Kidney capillary endothelial cell (primary cell): ENCODE measurements at regions not wholly inside any gene's neighbourhood (a gene's known extent, or its start where the extent isn't known, plus 50 kb on each side); places are given as distances from the start of the nearest gene placed in this dataset.

Experiments
- DNase-seq: peaks from one replicate; pipeline ENCODE4 v3.0.0-alpha.2; 2018; ENCODE audit warnings: low spot score

DNA sequence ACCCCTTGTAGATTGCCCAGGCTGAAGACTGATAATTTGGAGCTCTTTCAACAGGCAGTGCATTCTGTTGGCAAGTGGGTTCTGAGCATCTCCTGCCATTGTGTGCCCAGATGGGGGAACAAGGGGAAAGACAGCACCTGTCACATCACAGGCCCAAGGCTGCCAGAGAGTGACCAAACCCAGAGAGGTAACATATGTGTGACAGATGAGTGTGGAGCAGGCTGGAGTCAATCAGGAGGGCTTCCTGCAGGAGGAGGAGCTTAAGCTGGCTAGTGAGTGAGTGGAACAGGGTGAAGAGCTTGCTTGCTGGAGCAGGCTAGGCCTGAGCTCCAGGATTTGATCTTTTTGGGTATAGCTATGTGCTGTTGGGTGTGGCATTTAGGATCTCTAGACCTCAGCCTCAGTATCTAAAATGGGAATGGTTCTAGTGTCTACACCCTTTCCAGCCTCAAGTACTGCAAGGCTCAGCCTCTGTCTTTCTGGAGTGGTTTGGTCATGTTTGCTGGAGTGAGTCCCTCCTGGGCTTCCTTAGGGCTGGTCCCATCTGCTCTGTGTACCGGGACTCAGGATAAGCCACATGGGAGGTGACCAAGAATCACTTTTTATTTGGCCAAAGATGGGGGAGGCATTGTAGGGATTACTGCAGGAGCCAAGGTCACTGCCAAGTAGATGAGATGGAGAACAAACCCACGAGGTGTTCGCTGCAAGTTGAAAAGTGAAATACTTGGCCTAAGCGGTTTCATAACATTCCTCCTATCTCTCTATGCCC lies 152.4 kb upstream of the TSHZ3 start:
- no peak for DNase-seq

GRCh38 chr19:31502536-31503170 lies 153.4 kb upstream of the TSHZ3 start:
- DNase-seq: no peak

DNA sequence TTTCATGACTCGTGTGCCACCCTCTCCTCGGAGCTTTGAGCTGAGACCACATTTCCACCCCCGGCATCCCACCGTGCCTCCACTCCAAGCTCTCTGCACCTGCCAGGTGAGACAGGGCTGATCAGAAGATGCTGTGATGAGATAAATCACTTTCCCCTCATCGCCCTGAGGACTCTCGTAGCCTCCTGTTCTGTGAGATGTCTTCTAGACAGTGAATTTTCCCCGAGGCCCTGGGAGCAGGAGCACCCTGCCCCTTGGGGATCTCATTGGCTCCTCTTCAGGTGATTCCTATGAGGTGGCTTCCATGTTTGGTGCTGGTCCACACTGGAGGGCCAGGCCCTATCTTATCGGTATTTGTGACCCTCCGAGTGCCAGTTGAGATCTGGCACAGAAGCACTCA lies 154.0 kb upstream of the TSHZ3 start:
- DNase-seq: no peak

GRCh38 chr19:31504221-31504620 lies 155.0 kb upstream of the TSHZ3 start:
- no peak for DNase-seq

- DNase-seq: no peak
Measured at GRCh38 chr19:31505596-31505910, 156.3 kb upstream of the TSHZ3 start.

- no peak for DNase-seq
Measured at GRCh38 chr19:31506102-31506501, 156.9 kb upstream of the TSHZ3 start.

- no peak for DNase-seq
Measured at GRCh38 chr19:31510635-31511034, 161.4 kb upstream of the TSHZ3 start.

DNA sequence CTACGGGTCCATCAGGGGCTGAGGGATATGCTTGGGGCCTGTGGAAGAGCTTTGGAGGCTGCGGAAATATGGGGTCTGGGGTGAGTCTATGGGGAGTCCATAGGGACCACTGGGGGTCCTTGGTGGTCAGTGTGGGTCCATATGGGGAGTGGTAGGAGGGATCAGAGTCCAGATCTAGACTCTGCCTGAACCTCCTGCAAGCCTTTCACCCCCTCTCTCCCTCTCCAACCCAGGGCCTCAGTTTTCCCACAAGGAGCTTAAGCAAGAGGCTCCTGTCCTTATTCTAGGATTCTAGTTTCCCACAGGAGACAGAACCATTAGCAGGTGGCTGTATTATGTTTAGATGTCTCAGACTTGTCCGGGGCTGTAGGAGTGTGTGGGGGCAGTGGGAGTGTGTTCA lies 161.9 kb upstream of the TSHZ3 start:
- no peak for DNase-seq

GRCh38 chr19:31511696-31512095 lies 162.5 kb upstream of the TSHZ3 start:
- no peak for DNase-seq

DNA sequence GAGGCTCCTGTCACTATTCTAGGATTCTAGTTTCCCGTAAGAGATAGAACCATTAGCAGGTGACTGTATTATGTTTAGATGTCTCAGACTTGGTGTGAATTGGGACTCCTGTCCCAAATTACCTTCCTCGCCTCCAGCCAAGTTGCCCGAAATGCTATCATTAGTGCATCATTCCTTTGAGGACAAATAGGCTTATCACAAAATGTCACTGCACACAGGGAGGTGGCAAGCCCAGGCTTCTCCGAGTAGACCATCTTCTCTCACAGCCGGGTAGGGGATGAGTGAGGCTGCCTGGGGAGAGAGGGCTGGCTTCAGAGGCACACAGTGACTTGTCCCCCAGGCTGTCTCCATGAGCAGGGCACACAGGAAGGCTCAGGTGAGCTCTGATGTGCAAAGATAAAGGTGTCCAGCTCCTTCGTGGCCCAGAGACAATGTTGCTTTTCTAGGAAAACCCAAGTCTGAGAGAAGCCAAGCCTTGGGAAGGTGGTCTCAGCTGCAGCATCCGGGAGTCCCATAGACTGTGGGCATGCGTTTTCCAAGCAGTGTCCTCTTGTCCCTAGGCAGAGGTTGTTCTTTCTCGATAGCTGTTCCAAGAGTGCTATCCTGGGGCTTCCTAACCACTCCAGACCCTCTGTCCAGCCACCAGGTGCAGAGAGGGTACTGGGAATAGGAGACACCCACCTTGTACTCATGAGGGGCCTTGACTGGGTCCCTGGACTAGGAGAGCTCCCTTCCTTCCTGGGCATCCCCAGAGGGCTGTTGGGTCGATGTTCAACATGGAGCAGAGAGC lies 163.1 kb upstream of the TSHZ3 start:
- no peak for DNase-seq

GRCh38 chr19:31513841-31514240 lies 164.6 kb upstream of the TSHZ3 start:
- DNase-seq: no peak

DNA sequence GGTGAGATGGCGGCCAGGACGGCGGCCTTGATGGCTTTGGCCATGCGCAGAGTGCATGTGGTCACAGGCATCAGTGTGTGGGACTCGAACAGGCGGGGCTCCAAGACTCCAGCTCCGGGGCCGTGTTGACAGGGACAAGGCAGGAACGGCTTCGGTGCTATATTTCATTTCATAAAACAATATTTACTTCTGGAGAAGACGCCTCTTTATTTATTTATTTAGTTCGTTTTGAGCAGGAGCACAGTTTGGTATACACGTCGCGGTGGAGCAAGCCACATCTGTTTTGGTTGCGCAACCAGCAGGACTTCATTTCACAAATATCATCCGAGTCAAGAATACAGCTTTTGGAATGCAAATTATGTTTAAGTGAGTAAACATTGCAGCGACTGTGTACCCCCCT lies 166.7 kb upstream of the TSHZ3 start:
- no peak for DNase-seq

DNA sequence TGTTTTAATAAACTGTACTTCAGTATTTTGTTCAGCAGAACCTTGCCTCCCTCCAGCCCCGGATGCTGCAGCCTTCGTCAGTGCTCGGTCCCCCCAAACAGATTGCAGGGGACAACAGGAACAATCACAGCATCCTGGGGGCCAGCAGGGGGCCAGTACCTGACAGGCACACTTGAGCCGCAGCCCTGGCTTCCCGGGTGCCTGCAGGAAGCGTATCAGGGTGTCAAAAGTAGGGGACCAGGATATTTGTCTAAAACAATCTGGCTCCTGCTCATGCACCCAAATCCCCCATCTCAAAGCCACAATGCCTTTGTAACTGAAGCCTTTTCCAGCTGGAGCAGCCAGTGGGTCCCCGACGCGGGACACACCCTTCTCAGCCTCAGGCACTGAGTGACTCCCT lies 167.5 kb upstream of the TSHZ3 start:
- no peak for DNase-seq

GRCh38 chr19:31517224-31518180 lies 168.3 kb upstream of the TSHZ3 start:
- no peak for DNase-seq

DNA sequence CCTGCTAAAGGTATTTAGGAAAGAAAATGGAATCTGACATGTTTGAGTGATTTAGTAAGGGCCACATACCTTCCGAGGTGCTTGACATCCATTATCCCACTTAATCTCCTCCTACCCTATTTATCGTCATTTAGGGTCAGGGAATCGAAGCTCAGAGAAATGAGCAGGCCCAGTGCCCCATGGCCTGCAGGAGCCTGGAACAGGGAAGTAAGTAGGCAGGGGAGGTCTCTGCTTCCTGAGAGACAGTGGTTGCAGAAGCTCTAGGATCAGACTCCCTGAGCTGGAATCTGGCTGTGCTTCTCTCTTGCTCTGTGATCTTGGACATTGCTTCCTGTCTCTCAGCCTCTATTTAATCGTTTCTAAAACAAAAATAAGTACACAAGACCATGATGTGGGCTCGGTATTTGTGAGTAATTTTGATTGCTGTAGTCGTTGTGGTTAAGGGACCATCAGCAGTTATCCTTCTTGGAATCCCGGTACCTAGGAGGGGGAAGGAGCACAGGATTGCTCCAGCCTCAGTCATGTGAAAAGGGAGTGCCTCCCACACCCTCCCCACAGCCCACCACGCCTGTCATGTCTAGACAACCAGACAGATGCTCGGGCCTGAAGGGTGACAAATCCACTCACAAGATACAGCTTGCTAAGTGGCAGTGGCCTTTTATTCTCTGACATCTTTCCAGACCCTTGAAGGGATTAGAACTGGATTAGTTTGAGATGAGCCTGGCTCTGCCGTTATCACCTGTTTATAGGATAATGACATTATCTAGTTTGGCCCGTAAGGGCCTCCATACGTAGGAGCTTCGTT lies 169.2 kb upstream of the TSHZ3 start:
- no peak for DNase-seq

DNA sequence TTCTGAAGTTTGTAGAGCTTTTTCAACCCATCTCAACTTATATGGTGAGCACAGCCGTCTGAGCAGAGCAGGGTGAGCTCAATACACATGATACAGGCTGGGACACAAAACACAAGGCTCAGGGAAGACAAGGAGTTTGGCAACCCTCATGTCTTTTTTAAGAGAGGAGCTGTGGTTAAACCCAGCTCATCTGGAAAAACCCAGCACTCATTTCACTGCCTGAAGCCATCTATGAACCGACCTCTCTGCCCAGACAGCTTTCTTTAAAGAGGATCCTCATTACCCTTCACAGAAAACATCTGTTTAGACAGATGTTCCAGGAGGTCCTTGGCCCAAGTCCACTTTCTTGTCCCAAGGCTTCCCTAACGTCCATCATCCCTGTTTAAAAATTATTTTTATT lies 170.0 kb upstream of the TSHZ3 start:
- DNase-seq: no peak

DNA sequence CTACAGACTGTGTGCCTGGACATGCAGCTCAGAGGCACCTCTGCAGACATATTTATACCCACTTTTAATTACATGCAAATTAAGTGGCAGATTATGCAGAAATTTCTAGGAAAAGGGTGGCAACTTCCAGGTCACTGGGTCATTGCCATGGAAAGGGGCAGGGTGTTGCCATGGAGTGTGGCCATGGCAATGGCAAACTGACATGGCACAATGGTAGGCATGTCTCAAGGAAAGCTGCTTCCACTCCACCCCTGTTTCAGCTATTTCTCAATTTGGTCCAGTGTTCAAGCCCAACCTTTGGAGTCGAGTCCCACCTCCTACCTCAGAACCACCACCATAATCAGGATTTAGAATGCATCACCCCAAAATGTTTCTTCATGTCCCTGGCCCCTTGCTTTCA lies 170.7 kb upstream of the TSHZ3 start:
- no peak for DNase-seq

DNA sequence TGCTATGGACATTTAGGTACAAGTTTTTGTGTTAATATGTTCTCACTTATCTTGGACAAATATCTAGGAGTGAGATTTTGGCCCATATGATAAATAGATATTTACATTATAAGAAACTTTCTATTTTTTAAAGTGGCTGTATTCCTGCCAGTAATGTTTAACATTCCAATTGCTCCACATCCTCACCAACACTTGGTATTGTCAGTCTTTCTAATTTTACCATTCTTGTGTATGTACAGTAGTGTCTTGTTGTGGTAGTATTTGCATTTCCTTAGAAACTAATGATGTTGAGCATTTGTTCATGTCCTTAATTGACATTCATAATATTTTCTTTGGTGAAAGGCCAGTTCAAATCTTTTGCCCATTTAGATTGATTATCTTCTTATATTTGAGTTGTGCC lies 171.4 kb upstream of the TSHZ3 start:
- no peak for DNase-seq

DNA sequence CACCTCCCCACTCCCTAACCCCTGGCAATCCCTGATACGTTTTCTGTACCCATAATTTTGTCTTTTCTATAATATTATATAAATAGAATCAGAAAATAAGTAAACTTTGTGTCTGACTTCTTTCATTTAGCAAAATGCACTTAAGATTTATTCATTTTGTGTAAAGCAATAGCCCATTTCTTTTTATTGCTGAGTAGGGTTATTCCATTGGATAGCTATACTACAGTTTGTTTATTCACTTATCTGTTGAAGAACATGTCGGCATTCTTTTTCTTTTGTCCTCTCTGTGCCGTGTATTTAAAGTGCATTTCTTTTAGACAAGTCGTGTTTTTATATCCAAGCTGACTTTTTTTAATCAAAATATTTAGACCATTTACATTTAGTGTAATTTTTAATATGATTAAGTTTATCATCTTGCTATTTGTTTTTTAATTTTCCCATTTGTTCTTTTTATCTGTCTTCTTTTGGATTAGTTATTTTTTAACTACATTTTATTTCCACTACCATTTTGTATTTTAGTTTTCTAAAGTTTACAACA lies 176.4 kb upstream of the TSHZ3 start:
- no peak for DNase-seq

DNA sequence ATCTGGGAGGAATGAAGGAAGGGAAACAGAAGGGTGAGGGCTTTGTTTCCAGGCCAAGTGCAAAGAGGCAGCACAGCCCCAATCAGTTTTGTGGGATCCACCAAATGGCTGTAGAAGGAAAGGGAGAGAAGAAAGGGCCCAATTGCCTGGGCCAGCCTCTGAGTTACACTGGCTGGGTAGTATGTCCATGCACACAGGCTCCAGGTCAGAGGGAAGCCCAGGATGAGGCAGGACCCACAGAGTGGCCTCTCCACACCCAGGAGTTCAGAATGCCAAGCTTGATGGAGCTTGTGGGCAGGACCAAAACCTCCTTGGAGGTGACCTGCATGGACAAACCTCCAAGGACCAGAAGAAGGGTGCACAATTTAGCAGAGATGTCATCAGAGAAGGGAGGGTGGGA lies 178.2 kb upstream of the TSHZ3 start:
- DNase-seq: no peak

DNA sequence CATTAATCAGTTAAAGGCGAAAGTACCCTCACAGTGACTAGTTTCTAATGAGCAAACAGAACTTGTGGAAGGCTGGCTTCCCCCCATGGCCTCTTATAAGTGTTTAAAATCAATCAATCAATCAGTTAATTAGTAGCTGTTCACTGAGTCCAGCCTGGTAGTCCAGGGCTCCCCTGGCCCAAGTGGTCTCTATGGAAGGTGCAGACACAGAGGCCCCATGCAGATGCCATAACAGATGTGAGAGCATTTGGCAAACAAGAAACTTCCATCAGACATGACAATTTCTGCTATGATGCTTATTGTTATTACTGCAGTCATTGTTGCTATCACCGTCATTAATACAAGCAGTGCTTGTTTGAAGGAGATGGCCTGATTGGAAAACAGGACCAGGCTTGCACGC lies 179.0 kb upstream of the TSHZ3 start:
- DNase-seq: no peak
